ENCODE measurements at regions not wholly inside any gene's neighbourhood (a gene's known extent, or its start where the extent isn't known, plus 50 kb on each side); places are given as distances from the start of the nearest gene placed in this dataset.

GRCh38 chr6:18820725-18821124 is 433.6 kb downstream of the RNF144B start:
- no peak for TF ChIP-seq CTCF (IDR thresholded peaks at IDR 0.05; ENCODE audit: low read depth, low read length)
- no peak for TF ChIP-seq MYC (IDR thresholded peaks at IDR 0.05; ENCODE audit: low read depth, low read length)
- no peak for TF ChIP-seq POLR2A (IDR thresholded peaks at IDR 0.05; ENCODE audit: extremely low read depth, insufficient read length)
- no peak for TF ChIP-seq MAX (IDR thresholded peaks at IDR 0.05; ENCODE audit: low read depth, low read length)
